Thyroid gland (tissue), 4 donors: ENCODE measurements at regions not wholly inside any gene's neighbourhood (a gene's known extent, or its start where the extent isn't known, plus 50 kb on each side); places are given as distances from the start of the nearest gene placed in this dataset.

Experiments used
- DNase-seq, 2 donors: peaks; one replicate each; pipeline ENCODE4 v3.0.0-alpha.2; 2019
- H3K27ac ChIP-seq, 3 donors: fragments of 200-600 bp; sonication (generic); 1 replicate in 2 of 3; 2 replicates in 1 of 3; pipeline ENCODE4 v1.5.1; 2016 to 2019; ENCODE audit warnings: mild to moderate bottlenecking in 1 of 3, moderate library complexity in 1 of 3
- H3K27me3 ChIP-seq: fragments of 200-600 bp; sonication (generic); one replicate; pipeline ENCODE4 v1.5.1; 2019
- H3K36me3 ChIP-seq, 2 donors: fragments of 200-600 bp; sonication (generic); one replicate each; pipeline ENCODE4 v1.5.1; 2016 to 2019
- H3K4me1 ChIP-seq, 2 donors: fragments of 200-600 bp; sonication (generic); one replicate each; pipeline ENCODE4 v1.5.1; 2017 to 2019
- H3K4me3 ChIP-seq, 3 donors: fragments of 200-600 bp; sonication (generic); replicated peaks in 1 of 3; 1 replicate in 2 of 3; 2 replicates in 1 of 3; pipeline ENCODE4 v1.5.1; 2016; ENCODE audit warnings: mild to moderate bottlenecking in 1 of 3
- H3K9me3 ChIP-seq: fragments of 200-600 bp; sonication (generic); one replicate; pipeline ENCODE4 v1.5.1; 2017
- CTCF ChIP-seq, 6 experiments: fragments of 200-600 bp in 3 of 6; fragments of 450-650 bp in 3 of 6; sonication (generic) in 3 of 6; IDR thresholded peaks; one replicate each; pipeline ENCODE4 v1.5.1; 2016 to 2019; ENCODE audit warnings: antibody characterized with exemption in 6 of 6, mild to moderate bottlenecking in 2 of 6, inconsistent platforms in 1 of 6, moderate library complexity in 1 of 6
- POLR2A ChIP-seq, 2 donors: fragments of 450-650 bp; IDR thresholded peaks; one replicate each; pipeline ENCODE4 v1.6.1; 2017; ENCODE audit warnings: antibody characterized with exemption in 2 of 2, mild to moderate bottlenecking in 2 of 2, moderate library complexity in 1 of 2
- WGBS, 2 donors: methylation state at CpG; one replicate each; pipeline ENCODE4 v1.1.5; 2017; 5-methylcytosine and 5-hydroxymethylcytosine counted together
- intact Hi-C: fragments of 100-400 bp; cut with DNase I; formaldehyde crosslinking; loops from one replicate; pipeline ENCODE4 v1.15.1; 2023

DNA sequence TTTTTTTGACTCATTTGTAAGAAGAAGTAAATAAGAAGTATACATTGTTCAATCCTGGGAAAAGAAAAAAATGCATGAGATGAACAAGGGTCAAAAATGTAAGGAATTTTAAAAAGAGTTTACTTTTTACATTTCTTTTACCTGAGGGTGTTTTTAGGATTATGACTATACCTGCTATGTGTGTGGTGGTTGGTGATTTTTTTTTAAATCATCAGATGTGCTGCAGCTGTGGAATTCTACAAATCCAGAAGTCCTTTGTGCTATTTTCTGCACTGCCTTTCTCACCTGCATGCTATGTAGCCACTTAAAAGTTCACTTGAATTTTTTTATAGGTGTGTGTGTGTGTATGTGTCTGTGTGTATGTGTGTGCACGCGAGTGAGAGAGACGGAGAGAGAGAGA, 185.3 kb downstream of the FAT3 start:
- Histone ChIP-seq H3K9me3 (no peaks in the 10 kb centered on the region), H3K36me3 (no peaks in the 10 kb centered on the region), H3K27ac (no peak overlapping the region), H3K27me3 (no peaks in the 10 kb centered on the region), H3K4me1 (no peaks in the 10 kb centered on the region), H3K4me3 (no peak overlapping the region)
- intact Hi-C loops = no loop called here
- 42 to 52% methylated on average over 3 of the region's 3 CpGs for WGBS, 2 donors
- TF ChIP-seq CTCF (IDR thresholded peaks at IDR 0.05) (no peak), POLR2A (IDR thresholded peaks at IDR 0.05) (no peak)
- DNase-seq = no peak

DNA sequence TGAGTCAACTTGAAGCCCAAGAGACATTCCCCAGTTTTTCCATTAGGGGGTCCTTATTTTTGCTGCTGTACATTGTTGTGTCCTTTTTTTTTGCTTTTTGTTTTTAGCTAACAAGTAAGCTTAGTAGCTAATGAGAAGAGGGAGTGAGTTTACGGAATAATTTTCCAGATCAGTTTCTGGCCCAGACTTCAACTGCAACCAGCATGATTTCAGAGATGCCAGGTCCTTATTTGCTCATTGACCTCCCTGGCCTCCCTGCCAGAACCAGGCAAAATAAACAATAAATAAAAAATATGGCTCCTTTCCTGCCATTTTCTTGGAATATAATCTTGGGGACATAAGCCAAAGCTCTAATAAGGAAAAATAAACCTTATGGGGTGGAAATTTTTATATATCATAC, 185.9 kb downstream of the FAT3 start:
- no peak overlapping the region for H3K27ac ChIP-seq
- WGBS, 2 donors = 73 to 82% methylated on average over 1 of the region's 1 CpG
- H3K9me3 ChIP-seq = no peaks in the 10 kb centered on the region
- H3K27me3 ChIP-seq = no peaks in the 10 kb centered on the region
- TF ChIP-seq CTCF (IDR thresholded peaks at IDR 0.05) (no peak), POLR2A (IDR thresholded peaks at IDR 0.05) (no peak)
- H3K4me1 ChIP-seq = no peaks in the 10 kb centered on the region
- intact Hi-C loops = no loop called here
- no peak for DNase-seq
- H3K4me3 ChIP-seq = no peak overlapping the region
- H3K36me3 ChIP-seq = no peaks in the 10 kb centered on the region

DNA sequence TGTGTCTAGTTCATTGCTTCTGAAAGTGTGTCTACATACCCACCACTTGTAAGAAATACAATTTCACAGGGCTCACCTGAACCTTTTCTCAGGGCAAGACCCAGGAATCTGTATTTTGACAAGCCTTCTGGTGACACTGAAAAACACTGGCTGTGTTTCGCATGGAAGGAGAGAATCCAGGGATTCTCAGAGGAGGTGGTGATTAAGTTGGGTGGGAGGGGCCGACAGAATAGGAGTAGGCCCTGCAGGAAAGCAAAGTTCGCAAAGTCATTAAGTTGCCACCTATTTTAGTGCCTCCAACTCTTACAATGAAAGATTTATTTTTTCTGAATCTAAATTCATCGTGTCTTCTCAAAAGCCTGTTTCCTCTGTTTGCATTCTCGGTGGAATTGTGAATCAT, 186.8 kb downstream of the FAT3 start:
- intact Hi-C loops = no loop called here
- H3K27ac ChIP-seq = no peak overlapping the region
- no peaks in the 10 kb centered on the region for H3K27me3 ChIP-seq
- 80 to 82% methylated on average over 5 of the region's 5 CpGs for WGBS, 2 donors
- DNase-seq = no peak
- TF ChIP-seq CTCF (IDR thresholded peaks at IDR 0.05) (no peak), POLR2A (IDR thresholded peaks at IDR 0.05) (no peak)
- H3K36me3 ChIP-seq = no peaks in the 10 kb centered on the region
- H3K9me3 ChIP-seq = no peaks in the 10 kb centered on the region
- H3K4me3 ChIP-seq = no peak overlapping the region
- no peaks in the 10 kb centered on the region for H3K4me1 ChIP-seq

- intact Hi-C loops = no loop called here
- TF ChIP-seq CTCF (IDR thresholded peaks at IDR 0.05) = no peak
- TF ChIP-seq POLR2A (IDR thresholded peaks at IDR 0.05) = no peak
- H3K4me3 ChIP-seq = no peak overlapping the region
- H3K27ac ChIP-seq = no peak overlapping the region
- DNase-seq = no peak
- 90 to 92% methylated on average over 7 of the region's 7 CpGs for WGBS, 2 donors
- no peaks in the 10 kb centered on the region for H3K27me3 ChIP-seq
- no peaks in the 10 kb centered on the region for H3K9me3 ChIP-seq
- no peaks in the 10 kb centered on the region for H3K4me1 ChIP-seq
- no peaks in the 10 kb centered on the region for H3K36me3 ChIP-seq
These were observed 189.3 kb downstream of the FAT3 start for GRCh38 chr11:92413757-92414513.

DNA sequence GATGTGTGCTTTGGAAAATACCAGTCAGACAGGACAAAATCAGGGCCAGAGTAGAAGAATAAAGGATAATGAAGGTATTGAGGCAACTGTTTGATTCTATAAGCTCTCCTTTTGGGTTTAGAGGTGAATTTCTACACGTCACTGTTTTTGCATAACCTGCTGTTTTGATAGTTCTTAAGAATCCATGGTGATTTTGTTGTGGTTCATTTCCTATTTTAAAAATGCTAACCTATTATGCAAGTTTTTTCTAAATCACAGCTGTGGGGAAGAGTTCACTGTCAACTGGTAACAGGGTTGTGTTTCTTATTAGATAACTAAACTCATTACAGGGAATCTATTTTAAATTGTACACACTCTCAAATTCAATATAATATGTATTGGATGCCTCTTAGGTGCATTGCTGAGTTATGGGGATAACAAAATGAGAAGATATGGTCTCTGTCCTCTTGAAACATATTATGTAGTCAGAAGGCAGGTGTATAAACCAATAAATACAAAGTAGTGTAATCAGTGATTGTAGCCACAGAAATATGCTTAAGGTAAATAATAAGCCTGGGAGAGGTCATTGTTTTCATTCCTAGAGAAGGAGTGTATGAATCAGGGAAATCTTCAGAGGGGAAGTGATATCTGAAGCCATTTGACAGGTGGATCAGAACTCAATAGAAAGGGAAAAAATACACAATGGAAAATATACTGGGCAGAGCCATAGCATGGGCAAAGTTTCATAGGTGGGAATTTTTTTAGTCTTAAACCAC, 192.5 kb downstream of the FAT3 start:
- Histone ChIP-seq H3K9me3 (no peaks in the 10 kb centered on the region), H3K36me3 (no peaks in the 10 kb centered on the region), H3K27me3 (no peaks in the 10 kb centered on the region), H3K4me1 (no peaks in the 10 kb centered on the region), H3K27ac (no peak overlapping the region), H3K4me3 (no peak overlapping the region)
- intact Hi-C loops = no loop called here
- TF ChIP-seq POLR2A (IDR thresholded peaks at IDR 0.05) (no peak), CTCF (IDR thresholded peaks at IDR 0.05) (no peak)
- no peak for DNase-seq
- 67 to 74% methylated on average over 1 of the region's 1 CpG for WGBS, 2 donors
